ENCODE measurements at regions not wholly inside any gene's neighbourhood (a gene's known extent, or its start where the extent isn't known, plus 50 kb on each side); places are given as distances from the start of the nearest gene placed in this dataset.

DNA sequence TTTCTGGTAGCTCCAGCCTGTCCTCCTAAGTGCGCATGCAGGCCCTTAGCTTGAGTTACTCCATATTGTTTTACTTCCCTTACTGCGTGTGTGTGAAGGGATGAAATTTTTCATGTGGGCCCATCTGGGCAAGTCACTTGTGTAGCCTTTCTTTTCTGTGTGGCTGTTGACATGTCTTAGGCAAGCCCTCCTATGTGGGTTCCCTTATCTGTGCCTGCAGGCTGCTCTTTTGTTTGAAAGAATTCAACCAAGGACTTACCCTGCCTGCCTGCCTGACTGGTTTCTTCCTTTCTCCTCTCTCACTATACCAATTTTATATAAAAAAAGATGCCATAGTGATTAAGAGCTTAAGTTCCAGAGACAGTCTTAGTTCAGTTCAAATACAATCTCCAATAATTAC, 249.3 kb downstream of the ATG4C start:
- TF ChIP-seq, protein P1, sequence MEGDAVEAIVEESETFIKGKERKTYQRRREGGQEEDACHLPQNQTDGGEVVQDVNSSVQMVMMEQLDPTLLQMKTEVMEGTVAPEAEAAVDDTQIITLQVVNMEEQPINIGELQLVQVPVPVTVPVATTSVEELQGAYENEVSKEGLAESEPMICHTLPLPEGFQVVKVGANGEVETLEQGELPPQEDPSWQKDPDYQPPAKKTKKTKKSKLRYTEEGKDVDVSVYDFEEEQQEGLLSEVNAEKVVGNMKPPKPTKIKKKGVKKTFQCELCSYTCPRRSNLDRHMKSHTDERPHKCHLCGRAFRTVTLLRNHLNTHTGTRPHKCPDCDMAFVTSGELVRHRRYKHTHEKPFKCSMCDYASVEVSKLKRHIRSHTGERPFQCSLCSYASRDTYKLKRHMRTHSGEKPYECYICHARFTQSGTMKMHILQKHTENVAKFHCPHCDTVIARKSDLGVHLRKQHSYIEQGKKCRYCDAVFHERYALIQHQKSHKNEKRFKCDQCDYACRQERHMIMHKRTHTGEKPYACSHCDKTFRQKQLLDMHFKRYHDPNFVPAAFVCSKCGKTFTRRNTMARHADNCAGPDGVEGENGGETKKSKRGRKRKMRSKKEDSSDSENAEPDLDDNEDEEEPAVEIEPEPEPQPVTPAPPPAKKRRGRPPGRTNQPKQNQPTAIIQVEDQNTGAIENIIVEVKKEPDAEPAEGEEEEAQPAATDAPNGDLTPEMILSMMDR (conservative IDR thresholded peaks at IDR 0.05; ENCODE audit: low read length) = no peak
- TF ChIP-seq EZH2phosphoT487 (IDR thresholded peaks at IDR 0.05; ENCODE audit: borderline replicate concordance) = no peak
- H3K4me1 ChIP-seq (ENCODE audit: insufficient read depth, low read length, poor library complexity, severe bottlenecking) = no peaks in the 10 kb centered on the region
- no peak overlapping the region for H3K9ac ChIP-seq (ENCODE audit: low read depth, low read length, poor library complexity, severe bottlenecking)
- H3K9me3 ChIP-seq (ENCODE audit: insufficient read depth, low read depth, low read length) = no peaks in the 10 kb centered on the region
- H2AFZ ChIP-seq (ENCODE audit: low read length) = no peak overlapping the region
- no peak overlapping the region for H3K4me3 ChIP-seq (ENCODE audit: low read length, poor library complexity, severe bottlenecking)
- H3K4me2 ChIP-seq (ENCODE audit: low read depth, low read length, poor library complexity, severe bottlenecking) = no peak overlapping the region
- no peaks in the 10 kb centered on the region for H3F3A ChIP-seq (ENCODE audit: low read depth)
- H3K36me3 ChIP-seq (ENCODE audit: insufficient read depth, low read length) = no peaks in the 10 kb centered on the region
- no peaks in the 10 kb centered on the region for H3K27me3 ChIP-seq (ENCODE audit: insufficient read depth, low read length, poor library complexity, severe bottlenecking)
- no peaks in the 10 kb centered on the region for H3K9me2 ChIP-seq (replicated peaks; ENCODE audit: low read depth, low read length)
- H3K79me2 ChIP-seq (ENCODE audit: insufficient read depth, low read length) = no peaks in the 10 kb centered on the region
- H4K20me1 ChIP-seq (ENCODE audit: insufficient read depth, low read length, poor library complexity, severe bottlenecking) = no peaks in the 10 kb centered on the region

DNA sequence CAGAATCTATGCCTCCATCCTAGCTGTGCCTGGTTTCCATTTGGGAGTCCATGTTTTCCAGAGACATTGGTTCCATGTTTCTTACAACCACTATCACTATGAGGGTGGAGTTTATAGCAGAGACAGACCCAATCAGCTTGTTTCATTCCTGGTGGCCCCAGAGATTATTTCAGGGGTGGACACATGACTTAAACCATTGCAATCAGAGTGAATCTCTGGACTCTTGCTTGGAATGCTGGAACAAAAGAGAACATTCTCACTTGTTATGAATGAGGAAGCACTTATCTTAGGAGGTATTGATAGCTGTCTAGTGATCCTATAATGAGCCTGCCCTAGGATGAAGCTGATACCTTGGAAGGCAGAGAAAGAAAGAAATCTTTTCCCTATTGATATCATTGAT, 250.3 kb downstream of the ATG4C start:
- no peak overlapping the region for H2AFZ ChIP-seq (ENCODE audit: low read length)

GRCh38 chr1:63038586-63038985, 254.7 kb downstream of the ATG4C start:
- no peak overlapping the region for H3K4me2 ChIP-seq (ENCODE audit: low read depth, low read length, poor library complexity, severe bottlenecking)
- no peak overlapping the region for H2AFZ ChIP-seq (ENCODE audit: low read length)
- H3K4me1 ChIP-seq (ENCODE audit: insufficient read depth, low read length, poor library complexity, severe bottlenecking) = no peaks in the 10 kb centered on the region
- no peak overlapping the region for H3K4me3 ChIP-seq (ENCODE audit: low read length, poor library complexity, severe bottlenecking)
- no peaks in the 10 kb centered on the region for H4K20me1 ChIP-seq (ENCODE audit: insufficient read depth, low read length, poor library complexity, severe bottlenecking)
- no peaks in the 10 kb centered on the region for H3K36me3 ChIP-seq (ENCODE audit: insufficient read depth, low read length)
- no peak overlapping the region for H3K9ac ChIP-seq (ENCODE audit: low read depth, low read length, poor library complexity, severe bottlenecking)
- H3K9me2 ChIP-seq (replicated peaks; ENCODE audit: low read depth, low read length) = no peaks in the 10 kb centered on the region
- H3K9me3 ChIP-seq (ENCODE audit: insufficient read depth, low read depth, low read length) = no peaks in the 10 kb centered on the region
- H3K79me2 ChIP-seq (ENCODE audit: insufficient read depth, low read length) = no peaks in the 10 kb centered on the region
- TF ChIP-seq, protein P1 (conservative IDR thresholded peaks at IDR 0.05; ENCODE audit: low read length) = no peak
- TF ChIP-seq EZH2phosphoT487 (IDR thresholded peaks at IDR 0.05; ENCODE audit: borderline replicate concordance) = no peak
- H3F3A ChIP-seq (ENCODE audit: low read depth) = no peaks in the 10 kb centered on the region
- no peaks in the 10 kb centered on the region for H3K27me3 ChIP-seq (ENCODE audit: insufficient read depth, low read length, poor library complexity, severe bottlenecking)

More for the DNA sequence above, 250.3 kb downstream of the ATG4C start:
- Histone ChIP-seq H3K9me3 (ENCODE audit: insufficient read depth, low read depth, low read length) (no peaks in the 10 kb centered on the region), H3K27me3 (ENCODE audit: insufficient read depth, low read length, poor library complexity, severe bottlenecking) (no peaks in the 10 kb centered on the region), H4K20me1 (ENCODE audit: insufficient read depth, low read length, poor library complexity, severe bottlenecking) (no peaks in the 10 kb centered on the region), H3K4me3 (ENCODE audit: low read length, poor library complexity, severe bottlenecking) (no peak overlapping the region), H3K4me2 (ENCODE audit: low read depth, low read length, poor library complexity, severe bottlenecking) (no peak overlapping the region), H3K9ac (ENCODE audit: low read depth, low read length, poor library complexity, severe bottlenecking) (no peak overlapping the region), H3K79me2 (ENCODE audit: insufficient read depth, low read length) (no peaks in the 10 kb centered on the region), H3K9me2 (replicated peaks; ENCODE audit: low read depth, low read length) (no peaks in the 10 kb centered on the region), H3K36me3 (ENCODE audit: insufficient read depth, low read length) (no peaks in the 10 kb centered on the region), H3K4me1 (ENCODE audit: insufficient read depth, low read length, poor library complexity, severe bottlenecking) (no peaks in the 10 kb centered on the region), H3F3A (ENCODE audit: low read depth) (no peaks in the 10 kb centered on the region)
- TF ChIP-seq EZH2phosphoT487 (IDR thresholded peaks at IDR 0.05; ENCODE audit: borderline replicate concordance) = no peak
- TF ChIP-seq, protein P1 (conservative IDR thresholded peaks at IDR 0.05; ENCODE audit: low read length) = no peak
